Thyroid gland (tissue), 4 donors: ENCODE measurements at regions not wholly inside any gene's neighbourhood (a gene's known extent, or its start where the extent isn't known, plus 50 kb on each side); places are given as distances from the start of the nearest gene placed in this dataset.

Experiments used
- DNase-seq, 2 donors: peaks; one replicate each; pipeline ENCODE4 v3.0.0-alpha.2; 2019
- H3K27ac ChIP-seq, 3 donors: fragments of 200-600 bp; sonication (generic); 1 replicate in 2 of 3; 2 replicates in 1 of 3; pipeline ENCODE4 v1.5.1; 2016 to 2019; ENCODE audit warnings: mild to moderate bottlenecking in 1 of 3, moderate library complexity in 1 of 3
- H3K27me3 ChIP-seq: fragments of 200-600 bp; sonication (generic); one replicate; pipeline ENCODE4 v1.5.1; 2019
- H3K36me3 ChIP-seq, 2 donors: fragments of 200-600 bp; sonication (generic); one replicate each; pipeline ENCODE4 v1.5.1; 2016 to 2019
- H3K4me1 ChIP-seq, 2 donors: fragments of 200-600 bp; sonication (generic); one replicate each; pipeline ENCODE4 v1.5.1; 2017 to 2019
- H3K4me3 ChIP-seq, 3 donors: fragments of 200-600 bp; sonication (generic); replicated peaks in 1 of 3; 1 replicate in 2 of 3; 2 replicates in 1 of 3; pipeline ENCODE4 v1.5.1; 2016; ENCODE audit warnings: mild to moderate bottlenecking in 1 of 3
- H3K9me3 ChIP-seq: fragments of 200-600 bp; sonication (generic); one replicate; pipeline ENCODE4 v1.5.1; 2017
- CTCF ChIP-seq, 6 experiments: fragments of 200-600 bp in 3 of 6; fragments of 450-650 bp in 3 of 6; sonication (generic) in 3 of 6; IDR thresholded peaks; one replicate each; pipeline ENCODE4 v1.5.1; 2016 to 2019; ENCODE audit warnings: antibody characterized with exemption in 6 of 6, mild to moderate bottlenecking in 2 of 6, inconsistent platforms in 1 of 6, moderate library complexity in 1 of 6
- POLR2A ChIP-seq, 2 donors: fragments of 450-650 bp; IDR thresholded peaks; one replicate each; pipeline ENCODE4 v1.6.1; 2017; ENCODE audit warnings: antibody characterized with exemption in 2 of 2, mild to moderate bottlenecking in 2 of 2, moderate library complexity in 1 of 2
- WGBS, 2 donors: methylation state at CpG; one replicate each; pipeline ENCODE4 v1.1.5; 2017; 5-methylcytosine and 5-hydroxymethylcytosine counted together
- intact Hi-C: fragments of 100-400 bp; cut with DNase I; formaldehyde crosslinking; loops from one replicate; pipeline ENCODE4 v1.15.1; 2023

- no peaks in the 10 kb centered on the region for H3K27me3 ChIP-seq
- intact Hi-C loops: no loop called here
- no peak overlapping the region for H3K4me3 ChIP-seq
- no peak for DNase-seq
- H3K27ac ChIP-seq: no peak overlapping the region
- H3K9me3 ChIP-seq: no peaks in the 10 kb centered on the region
- H3K4me1 ChIP-seq: no peaks in the 10 kb centered on the region
- TF ChIP-seq POLR2A (IDR thresholded peaks at IDR 0.05) (no peak), CTCF (IDR thresholded peaks at IDR 0.05) (no peak)
- no peaks in the 10 kb centered on the region for H3K36me3 ChIP-seq
- WGBS, 2 donors: 95% methylated on average over 4 of the region's 4 CpGs
Observed at GRCh38 chr3:29004885-29005599, 275.8 kb upstream of the RBMS3 start.

GRCh38 chr3:29005862-29006261 is 275.0 kb upstream of the RBMS3 start:
- H3K36me3 ChIP-seq: no peaks in the 10 kb centered on the region
- H3K4me1 ChIP-seq: no peaks in the 10 kb centered on the region
- intact Hi-C loops: no loop called here
- H3K4me3 ChIP-seq: no peak overlapping the region
- no peaks in the 10 kb centered on the region for H3K9me3 ChIP-seq
- no peaks in the 10 kb centered on the region for H3K27me3 ChIP-seq
- H3K27ac ChIP-seq: no peak overlapping the region
- TF ChIP-seq CTCF (IDR thresholded peaks at IDR 0.05): no peak
- TF ChIP-seq POLR2A (IDR thresholded peaks at IDR 0.05): no peak
- no peak for DNase-seq

GRCh38 chr3:29011441-29011840 is 269.4 kb upstream of the RBMS3 start:
- WGBS, 2 donors: 83 to 88% methylated on average over 2 of the region's 2 CpGs

GRCh38 chr3:29011966-29012365 is 268.9 kb upstream of the RBMS3 start:
- Histone ChIP-seq H3K9me3 (no peaks in the 10 kb centered on the region), H3K4me3 (no peak overlapping the region), H3K27me3 (no peaks in the 10 kb centered on the region), H3K4me1 (no peaks in the 10 kb centered on the region), H3K36me3 (no peaks in the 10 kb centered on the region), H3K27ac (no peak overlapping the region)
- intact Hi-C loops: no loop called here
- TF ChIP-seq POLR2A (IDR thresholded peaks at IDR 0.05) (no peak), CTCF (IDR thresholded peaks at IDR 0.05) (no peak)
- WGBS, 2 donors: 92 to 96% methylated on average over 3 of the region's 3 CpGs
- DNase-seq: no peak

More at GRCh38 chr3:29011441-29011840, 269.4 kb upstream of the RBMS3 start:
- no peaks in the 10 kb centered on the region for H3K4me1 ChIP-seq
- H3K4me3 ChIP-seq: no peak overlapping the region
- TF ChIP-seq CTCF (IDR thresholded peaks at IDR 0.05) (no peak), POLR2A (IDR thresholded peaks at IDR 0.05) (no peak)
- H3K27me3 ChIP-seq: no peaks in the 10 kb centered on the region
- intact Hi-C loops: no loop called here
- no peaks in the 10 kb centered on the region for H3K36me3 ChIP-seq
- H3K9me3 ChIP-seq: no peaks in the 10 kb centered on the region
- DNase-seq: no peak
- H3K27ac ChIP-seq: no peak overlapping the region

GRCh38 chr3:29022976-29023375 is 257.9 kb upstream of the RBMS3 start:
- Histone ChIP-seq H3K27me3 (no peaks in the 10 kb centered on the region), H3K4me1 (no peaks in the 10 kb centered on the region), H3K27ac (no peak overlapping the region), H3K9me3 (no peaks in the 10 kb centered on the region), H3K4me3 (no peak overlapping the region), H3K36me3 (no peaks in the 10 kb centered on the region)
- no peak for TF ChIP-seq CTCF (IDR thresholded peaks at IDR 0.05)
- TF ChIP-seq POLR2A (IDR thresholded peaks at IDR 0.05): no peak
- intact Hi-C loops: no loop called here
- no peak for DNase-seq
- 68 to 80% methylated on average over 1 of the region's 1 CpG for WGBS, 2 donors
